Upper lobe of right lung (tissue), 1 donor: ENCODE measurements at regions not wholly inside any gene's neighbourhood (a gene's known extent, or its start where the extent isn't known, plus 50 kb on each side); places are given as distances from the start of the nearest gene placed in this dataset.

ENCODE experiments used
- ATAC-seq: fragments of 200-7000 bp; cut with Tn5 transposase; one replicate; pipeline ENCODE4 v1.9.1; 2020; ENCODE audit warnings: mild to moderate bottlenecking, moderate library complexity
- DNase-seq: peaks from one replicate; pipeline ENCODE4 v3.0.0-alpha.2; 2020
- H3K27ac ChIP-seq: fragments of 200-600 bp; one replicate; pipeline ENCODE4 v1.8.0; 2022
- H3K27me3 ChIP-seq: fragments of 200-600 bp; one replicate; pipeline ENCODE4 v1.8.0; 2022; ENCODE audit warnings: mild to moderate bottlenecking
- H3K36me3 ChIP-seq: fragments of 200-600 bp; one replicate; pipeline ENCODE4 v1.8.0; 2022
- H3K4me1 ChIP-seq: fragments of 200-600 bp; one replicate; pipeline ENCODE4 v1.8.0; 2022
- H3K4me3 ChIP-seq: fragments of 200-600 bp; one replicate; pipeline ENCODE4 v1.8.0; 2022; ENCODE audit warnings: mild to moderate bottlenecking
- H3K9me3 ChIP-seq: fragments of 200-600 bp; one replicate; pipeline ENCODE4 v1.8.0; 2022
- intact Hi-C: fragments of 100-400 bp; cut with DNase I; formaldehyde crosslinking; loops from one replicate; pipeline ENCODE4 v1.11.0; 2022
- TF ChIP-seq, protein P1 (sequence below): fragments of 200-600 bp; IDR thresholded peaks from one replicate; pipeline ENCODE4 v1.8.0; 2022; ENCODE audit warnings: antibody characterized with exemption
- donor health status: DM: no; HTN: yes; CAD: no; lungs with severe emphysema.

DNA sequence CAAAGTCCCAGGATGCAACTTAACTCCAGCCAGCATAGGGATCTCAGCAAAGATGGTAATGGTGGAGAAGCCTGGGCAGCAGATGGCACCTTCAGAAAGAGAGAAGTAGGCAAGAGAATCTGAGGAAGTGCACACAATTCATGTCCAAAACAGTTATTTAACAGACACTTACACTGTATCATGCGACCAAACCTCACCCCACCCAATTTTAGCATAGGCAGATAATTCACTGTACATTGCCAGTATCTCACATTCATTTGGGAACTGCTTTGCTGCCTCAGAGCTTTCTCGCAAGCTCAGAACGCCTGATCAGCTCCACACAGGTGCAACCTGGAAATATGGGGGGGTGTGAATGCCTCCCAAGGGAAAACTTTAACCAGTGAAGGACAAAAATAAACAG is 143.0 kb upstream of the MAOA start:
- Histone ChIP-seq H3K9me3 (no peaks in the 10 kb centered on the region), H3K4me3 (no peak overlapping the region), H3K36me3 (no peaks in the 10 kb centered on the region), H3K27me3 (no peaks in the 10 kb centered on the region), H3K4me1 (no peaks in the 10 kb centered on the region), H3K27ac (no peak overlapping the region)
- DNase-seq (no peak), ATAC-seq (no peak)
- intact Hi-C loops, result no loop called here
- TF ChIP-seq, protein P1, sequence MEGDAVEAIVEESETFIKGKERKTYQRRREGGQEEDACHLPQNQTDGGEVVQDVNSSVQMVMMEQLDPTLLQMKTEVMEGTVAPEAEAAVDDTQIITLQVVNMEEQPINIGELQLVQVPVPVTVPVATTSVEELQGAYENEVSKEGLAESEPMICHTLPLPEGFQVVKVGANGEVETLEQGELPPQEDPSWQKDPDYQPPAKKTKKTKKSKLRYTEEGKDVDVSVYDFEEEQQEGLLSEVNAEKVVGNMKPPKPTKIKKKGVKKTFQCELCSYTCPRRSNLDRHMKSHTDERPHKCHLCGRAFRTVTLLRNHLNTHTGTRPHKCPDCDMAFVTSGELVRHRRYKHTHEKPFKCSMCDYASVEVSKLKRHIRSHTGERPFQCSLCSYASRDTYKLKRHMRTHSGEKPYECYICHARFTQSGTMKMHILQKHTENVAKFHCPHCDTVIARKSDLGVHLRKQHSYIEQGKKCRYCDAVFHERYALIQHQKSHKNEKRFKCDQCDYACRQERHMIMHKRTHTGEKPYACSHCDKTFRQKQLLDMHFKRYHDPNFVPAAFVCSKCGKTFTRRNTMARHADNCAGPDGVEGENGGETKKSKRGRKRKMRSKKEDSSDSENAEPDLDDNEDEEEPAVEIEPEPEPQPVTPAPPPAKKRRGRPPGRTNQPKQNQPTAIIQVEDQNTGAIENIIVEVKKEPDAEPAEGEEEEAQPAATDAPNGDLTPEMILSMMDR, result no peak

DNA sequence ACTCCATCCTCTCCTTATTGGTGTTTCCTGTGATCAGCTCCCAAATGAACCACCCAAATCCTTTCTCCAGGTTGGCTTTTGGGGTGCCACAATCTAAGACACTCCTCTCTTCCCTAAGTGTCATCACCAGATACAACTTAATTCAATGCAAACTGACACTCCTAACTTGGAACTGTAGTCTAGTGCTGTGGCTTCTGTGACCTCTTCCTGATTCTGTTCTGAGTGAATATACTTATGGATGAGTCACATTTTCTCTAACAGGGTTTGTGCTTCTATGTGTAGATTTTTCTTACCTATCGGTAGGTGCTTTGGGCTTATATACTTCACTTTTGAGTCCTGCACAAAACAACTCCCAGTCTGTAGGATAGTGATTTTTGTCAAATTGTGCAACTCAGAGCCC is 141.3 kb upstream of the MAOA start:
- Histone ChIP-seq H3K4me1 (no peaks in the 10 kb centered on the region), H3K9me3 (no peaks in the 10 kb centered on the region), H3K27me3 (no peaks in the 10 kb centered on the region), H3K36me3 (no peaks in the 10 kb centered on the region), H3K4me3 (no peak overlapping the region), H3K27ac (no peak overlapping the region)
- no peak for DNase-seq
- intact Hi-C loops, result no loop called here
- TF ChIP-seq, protein P1, result no peak
- no peak for ATAC-seq

DNA sequence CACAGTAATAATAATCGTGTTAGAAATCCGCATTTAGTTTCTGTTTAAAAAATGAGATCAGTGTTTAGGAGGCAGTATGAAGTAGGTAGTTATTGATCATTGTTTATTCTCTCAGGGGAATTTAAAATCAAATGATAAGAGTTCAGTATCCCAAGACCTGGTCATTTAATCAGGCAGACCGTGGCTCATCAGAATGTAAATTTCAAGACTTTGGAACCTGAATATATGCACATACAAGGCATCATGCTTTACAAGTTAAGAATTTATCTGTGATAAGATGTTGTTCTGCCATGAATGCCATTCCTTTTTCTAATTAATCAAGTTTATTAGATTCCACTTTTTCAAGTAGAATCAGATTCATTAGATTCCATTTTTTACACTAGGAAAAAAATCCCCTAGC is 133.5 kb upstream of the MAOA start:
- H3K36me3 ChIP-seq, result no peaks in the 10 kb centered on the region
- H3K27ac ChIP-seq, result no peak overlapping the region
- DNase-seq (no peak), ATAC-seq (no peak)
- H3K4me1 ChIP-seq, result no peaks in the 10 kb centered on the region
- no peaks in the 10 kb centered on the region for H3K27me3 ChIP-seq
- H3K4me3 ChIP-seq, result no peak overlapping the region
- H3K9me3 ChIP-seq, result no peaks in the 10 kb centered on the region
- TF ChIP-seq, protein P1, result no peak
- intact Hi-C loops, result no loop called here

GRCh38 chrX:43525901-43526610 is 130.0 kb upstream of the MAOA start:
- no peaks in the 10 kb centered on the region for H3K27me3 ChIP-seq
- intact Hi-C loops, result no loop called here
- H3K9me3 ChIP-seq, result no peaks in the 10 kb centered on the region
- no peak overlapping the region for H3K27ac ChIP-seq
- DNase-seq (no peak), ATAC-seq (no peak)
- H3K4me3 ChIP-seq, result no peak overlapping the region
- no peaks in the 10 kb centered on the region for H3K4me1 ChIP-seq
- no peaks in the 10 kb centered on the region for H3K36me3 ChIP-seq
- TF ChIP-seq, protein P1, result no peak

- intact Hi-C loops, result no loop called here
- no peak for ATAC-seq
These were observed 129.2 kb upstream of the MAOA start for GRCh38 chrX:43526878-43527277.

More at GRCh38 chrX:43526878-43527277, 129.2 kb upstream of the MAOA start:
- Histone ChIP-seq H3K27ac (no peak overlapping the region), H3K27me3 (no peaks in the 10 kb centered on the region), H3K36me3 (no peaks in the 10 kb centered on the region), H3K4me3 (no peak overlapping the region), H3K4me1 (no peaks in the 10 kb centered on the region), H3K9me3 (no peaks in the 10 kb centered on the region)
- no peak for DNase-seq
- TF ChIP-seq, protein P1, result no peak
